ENCODE measurements at regions not wholly inside any gene's neighbourhood (a gene's known extent, or its start where the extent isn't known, plus 50 kb on each side); places are given as distances from the start of the nearest gene placed in this dataset.

- TF ChIP-seq, protein P1, sequence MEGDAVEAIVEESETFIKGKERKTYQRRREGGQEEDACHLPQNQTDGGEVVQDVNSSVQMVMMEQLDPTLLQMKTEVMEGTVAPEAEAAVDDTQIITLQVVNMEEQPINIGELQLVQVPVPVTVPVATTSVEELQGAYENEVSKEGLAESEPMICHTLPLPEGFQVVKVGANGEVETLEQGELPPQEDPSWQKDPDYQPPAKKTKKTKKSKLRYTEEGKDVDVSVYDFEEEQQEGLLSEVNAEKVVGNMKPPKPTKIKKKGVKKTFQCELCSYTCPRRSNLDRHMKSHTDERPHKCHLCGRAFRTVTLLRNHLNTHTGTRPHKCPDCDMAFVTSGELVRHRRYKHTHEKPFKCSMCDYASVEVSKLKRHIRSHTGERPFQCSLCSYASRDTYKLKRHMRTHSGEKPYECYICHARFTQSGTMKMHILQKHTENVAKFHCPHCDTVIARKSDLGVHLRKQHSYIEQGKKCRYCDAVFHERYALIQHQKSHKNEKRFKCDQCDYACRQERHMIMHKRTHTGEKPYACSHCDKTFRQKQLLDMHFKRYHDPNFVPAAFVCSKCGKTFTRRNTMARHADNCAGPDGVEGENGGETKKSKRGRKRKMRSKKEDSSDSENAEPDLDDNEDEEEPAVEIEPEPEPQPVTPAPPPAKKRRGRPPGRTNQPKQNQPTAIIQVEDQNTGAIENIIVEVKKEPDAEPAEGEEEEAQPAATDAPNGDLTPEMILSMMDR (IDR thresholded peaks at IDR 0.05) = no peak
- TF ChIP-seq POLR2A (IDR thresholded peaks at IDR 0.05) = no peak
Observed at GRCh38 chr4:181030961-181031360, 1212.2 kb upstream of the TENM3 start.
